KMS-11 (cell line): ENCODE measurements at regions not wholly inside any gene's neighbourhood (a gene's known extent, or its start where the extent isn't known, plus 50 kb on each side); places are given as distances from the start of the nearest gene placed in this dataset.

ENCODE experiments used
- H2AFZ ChIP-seq: fragments of 200-600 bp; sonication (generic); 2 replicates; pipeline ENCODE4 v1.6.1; 2016; ENCODE audit warnings: antibody characterized with exemption, mixed run types, low read depth
- H3K27ac ChIP-seq: fragments of 200-600 bp; sonication (generic); 2 replicates; pipeline ENCODE4 v1.6.1; 2016; ENCODE audit warnings: mild to moderate bottlenecking, mixed run types
- H3K27me3 ChIP-seq: fragments of 200-600 bp; sonication (generic); 2 replicates; pipeline ENCODE4 v1.6.1; 2017; ENCODE audit warnings: mild to moderate bottlenecking, low read depth, mixed run types, moderate library complexity; ENCODE audit not compliant: insufficient read depth
- H3K36me3 ChIP-seq: fragments of 200-600 bp; sonication (generic); 2 replicates; pipeline ENCODE4 v1.6.1; 2017; ENCODE audit warnings: mild to moderate bottlenecking, mixed run types; ENCODE audit not compliant: insufficient read depth
- H3K4me1 ChIP-seq: fragments of 200-600 bp; sonication (generic); 2 replicates; pipeline ENCODE4 v1.6.1; 2016; ENCODE audit warnings: mild to moderate bottlenecking, low read depth, mixed run types; ENCODE audit not compliant: poor library complexity, severe bottlenecking
- H3K4me2 ChIP-seq: fragments of 200-600 bp; sonication (generic); 2 replicates; pipeline ENCODE4 v1.7.0; 2016; ENCODE audit warnings: mild to moderate bottlenecking, mixed run types
- H3K4me3 ChIP-seq: fragments of 200-600 bp; sonication (generic); IDR thresholded peaks from 2 replicates; pipeline ENCODE4 v1.6.1; 2017; ENCODE audit warnings: low read depth, low read length, mixed read lengths; ENCODE audit not compliant: insufficient read depth
- H3K79me2 ChIP-seq: fragments of 200-600 bp; sonication (generic); 2 replicates; pipeline ENCODE4 v1.6.1; 2016; ENCODE audit warnings: low read depth, mixed run types; ENCODE audit not compliant: insufficient read depth
- H3K9ac ChIP-seq: fragments of 200-600 bp; sonication (generic); 2 replicates; pipeline ENCODE4 v1.6.1; 2016; ENCODE audit warnings: mild to moderate bottlenecking, mixed run types
- H4K20me1 ChIP-seq: fragments of 200-600 bp; sonication (generic); 2 replicates; pipeline ENCODE4 v1.6.1; 2016; ENCODE audit warnings: mild to moderate bottlenecking, mixed run types; ENCODE audit not compliant: insufficient read depth
- TF ChIP-seq, protein P1 (sequence below): fragments of 200-600 bp; sonication (generic); conservative IDR thresholded peaks from 2 replicates; pipeline ENCODE4 v1.6.1; 2017; ENCODE audit warnings: low read depth, mild to moderate bottlenecking, antibody characterized with exemption, low read length, moderate library complexity, mixed read lengths

DNA sequence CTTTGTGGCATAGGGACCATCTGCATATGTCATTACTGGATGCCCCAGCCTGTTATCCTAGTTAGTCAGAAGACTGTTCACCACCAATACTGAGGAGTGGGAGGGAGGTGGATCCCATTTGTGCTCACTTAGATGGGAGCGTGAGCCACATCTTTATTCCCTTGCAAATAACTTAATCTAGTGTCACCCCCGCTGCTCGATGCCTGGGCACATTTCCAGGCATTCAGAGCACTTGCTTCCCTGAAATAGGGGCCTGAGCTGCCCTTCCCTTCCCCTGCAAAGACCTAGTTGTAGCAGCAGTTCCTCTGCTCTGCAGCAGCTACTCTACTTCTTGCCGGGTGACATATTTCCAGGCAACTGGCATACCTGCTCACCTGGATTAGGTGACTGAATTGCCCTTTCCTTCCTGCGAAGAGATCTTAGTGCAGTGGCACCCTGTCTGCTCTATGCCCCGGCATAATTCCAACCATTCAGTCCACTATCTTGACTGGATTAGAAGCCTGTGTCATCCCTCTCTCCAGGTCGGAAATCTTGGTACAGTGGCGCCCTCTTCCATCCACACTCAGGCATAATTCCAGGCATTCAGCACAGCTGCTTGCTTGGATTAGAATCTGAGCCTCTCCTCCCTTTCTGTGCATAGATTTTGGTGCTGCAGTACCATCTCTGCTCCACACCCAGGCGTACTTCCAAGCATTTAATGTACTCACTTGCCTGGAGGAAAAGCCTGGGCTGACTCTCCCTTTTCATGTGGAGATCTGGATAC lies 1389.1 kb upstream of the TMEFF2 start:
- TF ChIP-seq, protein P1, sequence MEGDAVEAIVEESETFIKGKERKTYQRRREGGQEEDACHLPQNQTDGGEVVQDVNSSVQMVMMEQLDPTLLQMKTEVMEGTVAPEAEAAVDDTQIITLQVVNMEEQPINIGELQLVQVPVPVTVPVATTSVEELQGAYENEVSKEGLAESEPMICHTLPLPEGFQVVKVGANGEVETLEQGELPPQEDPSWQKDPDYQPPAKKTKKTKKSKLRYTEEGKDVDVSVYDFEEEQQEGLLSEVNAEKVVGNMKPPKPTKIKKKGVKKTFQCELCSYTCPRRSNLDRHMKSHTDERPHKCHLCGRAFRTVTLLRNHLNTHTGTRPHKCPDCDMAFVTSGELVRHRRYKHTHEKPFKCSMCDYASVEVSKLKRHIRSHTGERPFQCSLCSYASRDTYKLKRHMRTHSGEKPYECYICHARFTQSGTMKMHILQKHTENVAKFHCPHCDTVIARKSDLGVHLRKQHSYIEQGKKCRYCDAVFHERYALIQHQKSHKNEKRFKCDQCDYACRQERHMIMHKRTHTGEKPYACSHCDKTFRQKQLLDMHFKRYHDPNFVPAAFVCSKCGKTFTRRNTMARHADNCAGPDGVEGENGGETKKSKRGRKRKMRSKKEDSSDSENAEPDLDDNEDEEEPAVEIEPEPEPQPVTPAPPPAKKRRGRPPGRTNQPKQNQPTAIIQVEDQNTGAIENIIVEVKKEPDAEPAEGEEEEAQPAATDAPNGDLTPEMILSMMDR = no peak
- no peaks in the 10 kb centered on the region for H3K4me1 ChIP-seq
- H3K79me2 ChIP-seq = no peaks in the 10 kb centered on the region
- H2AFZ ChIP-seq = no peak overlapping the region
- no peak overlapping the region for H3K27ac ChIP-seq
- no peak overlapping the region for H3K4me3 ChIP-seq
- no peaks in the 10 kb centered on the region for H3K27me3 ChIP-seq
- H3K9ac ChIP-seq = no peak overlapping the region
- no peaks in the 10 kb centered on the region for H4K20me1 ChIP-seq
- no peak overlapping the region for H3K4me2 ChIP-seq
- no peaks in the 10 kb centered on the region for H3K36me3 ChIP-seq

DNA sequence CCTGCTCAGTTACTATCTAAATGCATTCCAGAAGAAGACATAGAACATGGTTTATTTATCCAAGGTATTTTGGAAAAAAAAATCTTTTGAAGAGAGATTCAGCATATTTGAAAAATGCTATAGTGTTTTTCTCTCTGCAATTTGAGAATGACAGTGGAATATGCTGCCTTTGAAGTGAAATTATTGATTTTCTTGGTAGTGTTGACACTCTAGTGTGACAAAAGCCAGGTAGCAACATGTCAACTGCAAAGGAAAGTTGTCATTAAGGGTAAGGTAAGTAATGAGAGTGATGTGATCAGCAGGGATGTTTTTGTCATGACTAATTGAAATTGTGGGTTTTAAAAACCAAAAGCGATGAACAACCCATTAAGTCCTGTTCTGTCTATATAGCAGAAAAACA lies 1387.1 kb upstream of the TMEFF2 start:
- H3K9ac ChIP-seq = no peak overlapping the region
- H2AFZ ChIP-seq = no peak overlapping the region
- no peak overlapping the region for H3K27ac ChIP-seq
- H3K4me3 ChIP-seq = no peak overlapping the region
- no peak overlapping the region for H3K4me2 ChIP-seq
- H3K79me2 ChIP-seq = no peaks in the 10 kb centered on the region
- no peaks in the 10 kb centered on the region for H3K36me3 ChIP-seq
- TF ChIP-seq, protein P1 = no peak
- H3K27me3 ChIP-seq = no peaks in the 10 kb centered on the region
- H4K20me1 ChIP-seq = no peaks in the 10 kb centered on the region
- H3K4me1 ChIP-seq = no peaks in the 10 kb centered on the region

DNA sequence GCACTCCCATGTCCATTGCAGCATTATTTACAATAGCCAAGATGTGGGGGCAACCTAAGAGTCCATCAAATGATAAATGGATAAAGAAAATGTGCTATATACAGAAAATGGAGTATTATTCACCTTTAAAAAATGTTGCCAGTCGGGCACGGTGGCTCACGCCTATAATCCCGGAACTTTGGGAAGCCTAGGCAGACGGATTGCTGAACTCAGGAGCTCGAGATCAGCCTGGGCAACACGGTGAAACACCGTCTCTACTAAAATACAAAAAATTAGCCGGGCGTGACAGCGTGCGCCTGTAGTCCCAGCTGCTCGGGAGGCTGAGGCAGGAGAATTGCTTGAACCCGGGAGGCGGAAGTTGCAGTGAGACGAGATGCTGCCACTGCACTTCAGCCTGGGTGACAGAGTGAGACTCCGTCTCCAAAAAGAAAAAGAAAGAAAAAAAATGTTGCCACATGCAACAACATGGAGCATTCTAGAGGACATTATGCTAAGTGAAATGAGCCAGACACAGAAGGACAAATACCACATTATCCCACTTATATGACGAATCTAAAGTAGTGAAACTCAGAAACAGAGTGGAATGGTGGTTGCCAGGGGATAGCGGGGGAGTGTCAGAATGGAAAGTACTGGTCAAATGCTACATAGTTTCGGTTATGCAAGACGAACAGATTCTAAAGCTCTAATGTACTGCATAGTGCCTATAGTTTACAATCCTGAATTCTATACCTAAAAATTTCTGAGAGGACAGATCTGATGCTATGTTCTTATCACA lies 1385.6 kb upstream of the TMEFF2 start:
- Histone ChIP-seq H3K27ac (no peak overlapping the region), H2AFZ (no peak overlapping the region), H3K9ac (no peak overlapping the region), H3K36me3 (no peaks in the 10 kb centered on the region), H4K20me1 (no peaks in the 10 kb centered on the region), H3K4me2 (no peak overlapping the region), H3K27me3 (no peaks in the 10 kb centered on the region), H3K4me3 (no peak overlapping the region), H3K4me1 (no peaks in the 10 kb centered on the region), H3K79me2 (no peaks in the 10 kb centered on the region)
- TF ChIP-seq, protein P1 = no peak

DNA sequence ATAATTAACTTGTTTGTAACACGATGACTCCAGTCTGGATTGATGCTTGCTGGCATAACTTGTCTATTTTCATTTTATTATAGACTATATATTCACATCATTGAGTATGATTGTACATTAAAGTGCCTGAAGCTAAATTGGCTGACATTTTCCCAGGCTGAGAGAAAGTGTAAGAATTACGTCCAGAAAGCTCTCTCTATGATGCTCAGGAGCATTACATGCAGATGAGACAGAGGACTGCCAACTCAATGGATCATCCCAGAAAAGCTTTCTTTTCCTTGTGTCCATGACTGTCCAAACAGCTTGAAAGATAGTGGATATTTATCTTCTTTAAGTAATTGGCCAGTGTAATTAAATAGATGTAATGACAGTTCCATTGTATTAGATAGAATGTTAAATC lies 1372.2 kb upstream of the TMEFF2 start:
- no peak overlapping the region for H3K9ac ChIP-seq
- H3K27ac ChIP-seq = no peak overlapping the region
- H3K79me2 ChIP-seq = no peaks in the 10 kb centered on the region
- TF ChIP-seq, protein P1 = no peak
- no peak overlapping the region for H3K4me3 ChIP-seq
- no peaks in the 10 kb centered on the region for H3K4me1 ChIP-seq
- H2AFZ ChIP-seq = no peak overlapping the region
- H3K36me3 ChIP-seq = no peaks in the 10 kb centered on the region
- no peaks in the 10 kb centered on the region for H3K27me3 ChIP-seq
- no peak overlapping the region for H3K4me2 ChIP-seq
- H4K20me1 ChIP-seq = no peaks in the 10 kb centered on the region
